NCI-H2107 treated with DMSO at 0.1 percent for 48 hours (cell line): ENCODE measurements at regions not wholly inside any gene's neighbourhood (a gene's known extent, or its start where the extent isn't known, plus 50 kb on each side); places are given as distances from the start of the nearest gene placed in this dataset.

Experiments
- DNase-seq: peaks from one replicate; lab custom pipeline; 2025; ENCODE audit not compliant: unreplicated experiment; lab: John Stamatoyannopoulos, UW

GRCh38 chr1:8204826-8205225 lies 113.1 kb upstream of the SLC45A1 start:
- DNase-seq = no peak

- no peak for DNase-seq
These were observed 114.4 kb upstream of the SLC45A1 start for GRCh38 chr1:8203551-8203950.

DNA sequence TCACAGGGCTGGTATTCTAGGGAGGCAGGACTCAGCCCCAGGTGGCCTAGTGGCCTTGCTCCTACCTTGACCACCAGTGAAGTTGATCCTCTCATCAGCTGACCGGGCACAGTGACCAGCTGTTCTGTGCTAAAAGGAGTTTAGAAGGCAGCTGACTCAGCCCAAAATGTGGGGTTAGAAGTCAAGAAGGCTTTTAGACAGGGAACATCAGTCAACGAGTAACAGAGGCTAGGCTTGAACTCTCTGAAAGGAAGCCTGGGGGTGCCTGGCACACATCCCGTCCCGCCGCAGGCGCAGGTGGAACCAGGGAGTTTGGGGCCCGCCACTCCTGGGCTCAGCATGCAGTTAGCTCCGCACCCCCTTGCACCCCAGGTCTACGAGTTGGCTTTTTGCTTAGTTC lies 114.9 kb upstream of the SLC45A1 start:
- DNase-seq = no peak

- no peak for DNase-seq
These were observed 115.6 kb upstream of the SLC45A1 start for GRCh38 chr1:8202182-8202905.

DNA sequence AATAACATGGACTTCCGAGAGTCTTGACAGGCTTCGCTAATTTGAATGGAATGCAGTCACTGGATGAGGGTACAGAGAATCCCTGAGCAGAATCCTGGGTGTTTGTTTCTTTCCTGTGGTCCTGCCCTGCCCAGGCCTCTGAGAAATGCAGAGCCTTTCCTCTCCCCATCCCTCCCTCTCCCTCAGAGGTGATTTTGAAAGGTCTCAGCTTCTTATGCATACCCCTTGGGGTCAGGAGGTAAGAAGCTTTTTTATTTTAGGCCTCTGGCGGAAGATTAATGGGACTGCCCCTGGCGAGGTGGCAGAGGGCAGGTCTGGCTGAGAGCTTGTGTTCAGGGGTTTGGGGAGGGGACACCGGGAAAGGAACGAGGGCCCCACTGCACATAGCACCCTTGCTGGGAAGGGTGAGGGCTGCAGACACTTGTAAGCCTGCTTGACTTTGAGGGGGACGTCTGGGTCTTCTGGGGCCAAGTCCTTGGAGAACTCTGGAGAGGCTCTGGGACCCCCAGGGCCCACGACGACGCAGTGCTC lies 116.5 kb upstream of the SLC45A1 start:
- DNase-seq = no peak

GRCh38 chr1:8200317-8201115 lies 117.4 kb upstream of the SLC45A1 start:
- DNase-seq = no peak

DNA sequence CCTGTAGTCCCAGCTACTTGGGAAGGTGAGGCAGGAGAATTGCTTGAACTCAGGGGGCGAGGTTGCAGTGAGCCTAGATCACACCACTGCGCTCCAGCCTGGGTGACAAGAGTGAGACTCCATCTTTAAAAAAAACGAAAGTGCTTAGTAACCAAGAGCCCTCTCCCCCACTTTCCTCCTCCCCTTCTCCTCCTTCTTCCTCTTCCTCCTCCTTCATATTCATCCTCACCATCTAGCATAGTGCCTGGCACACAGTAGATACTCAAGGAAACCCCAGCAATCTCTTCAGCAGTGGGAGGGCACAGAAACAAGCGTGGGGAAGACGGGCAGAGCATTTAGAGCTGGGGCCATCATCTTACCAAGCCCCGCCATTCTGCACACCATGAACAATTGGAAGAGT lies 119.4 kb upstream of the SLC45A1 start:
- no peak for DNase-seq

DNA sequence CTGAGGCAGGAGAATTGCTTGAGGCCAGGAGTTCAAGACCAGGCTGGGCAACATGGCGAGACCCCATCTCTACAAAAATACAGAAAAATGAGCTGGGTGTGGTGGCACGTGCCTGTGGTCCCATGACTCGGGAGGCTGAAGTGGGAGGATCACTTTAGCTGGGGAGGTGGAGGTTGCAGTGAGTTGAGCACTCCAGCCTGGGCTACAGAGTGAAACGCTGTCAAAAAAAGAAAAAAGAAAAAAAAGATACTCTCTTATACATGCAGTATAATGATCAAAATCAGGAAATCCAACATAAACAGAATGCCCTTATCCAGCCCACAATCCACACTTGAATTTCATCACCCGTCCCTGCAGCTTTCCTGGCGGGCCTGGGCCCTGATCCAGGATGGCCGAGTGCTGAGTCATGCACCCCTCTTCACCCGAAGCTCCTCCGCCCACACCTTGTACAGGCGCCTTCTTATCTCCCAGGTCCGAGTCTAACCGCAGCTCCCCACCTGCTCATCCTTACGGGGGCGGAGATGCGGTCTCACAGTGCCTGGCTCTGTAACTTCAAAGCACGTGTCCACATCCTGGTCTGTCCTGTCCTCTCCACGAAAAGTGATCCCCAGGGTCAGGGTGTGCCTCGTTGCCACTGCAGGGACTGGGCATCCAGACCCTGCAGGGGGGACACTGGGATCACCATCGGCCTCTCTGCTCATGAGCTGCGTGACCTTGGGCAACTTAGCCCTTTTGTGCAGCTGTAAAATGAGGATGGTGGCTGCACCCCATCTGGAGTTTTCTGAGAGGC lies 120.2 kb upstream of the SLC45A1 start:
- DNase-seq = no peak

DNA sequence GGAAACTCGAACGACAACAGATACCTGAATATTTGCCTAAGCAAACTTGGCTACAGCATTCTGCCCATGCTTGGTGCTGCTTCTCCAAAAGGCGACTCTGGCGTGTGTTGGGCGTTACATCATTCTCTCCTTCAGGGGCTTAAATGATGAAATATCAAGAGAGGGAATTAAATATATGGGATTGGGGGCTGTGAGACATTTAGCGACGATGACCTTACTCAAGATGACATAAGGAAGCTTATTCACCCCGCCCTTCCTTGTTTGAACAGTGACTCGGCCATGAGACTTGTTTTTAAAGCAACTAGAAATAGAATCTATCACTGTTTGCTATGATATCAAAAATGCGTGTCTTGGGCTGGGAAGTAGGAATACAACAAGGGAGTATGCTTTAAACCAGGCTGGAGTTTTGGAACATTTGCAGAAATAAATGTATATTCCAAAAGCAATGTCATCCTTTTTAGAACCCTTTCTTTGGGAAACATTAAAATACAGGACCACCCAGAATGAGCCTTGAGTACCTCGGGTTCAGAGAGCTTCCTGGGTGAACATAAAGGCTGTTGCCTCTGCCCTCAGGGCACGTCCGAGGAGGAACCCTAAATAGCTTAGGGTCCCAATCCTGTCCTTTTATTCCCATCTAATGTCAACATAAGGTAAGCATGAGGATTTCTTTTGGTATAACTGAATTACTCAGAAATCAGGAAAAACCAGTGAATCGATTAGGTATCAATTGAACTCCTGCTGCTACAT lies 123.3 kb upstream of the SLC45A1 start:
- no peak for DNase-seq

GRCh38 chr1:8193840-8194406 lies 124.0 kb upstream of the SLC45A1 start:
- no peak for DNase-seq

GRCh38 chr1:8191474-8191873 lies 126.4 kb upstream of the SLC45A1 start:
- DNase-seq = no peak

DNA sequence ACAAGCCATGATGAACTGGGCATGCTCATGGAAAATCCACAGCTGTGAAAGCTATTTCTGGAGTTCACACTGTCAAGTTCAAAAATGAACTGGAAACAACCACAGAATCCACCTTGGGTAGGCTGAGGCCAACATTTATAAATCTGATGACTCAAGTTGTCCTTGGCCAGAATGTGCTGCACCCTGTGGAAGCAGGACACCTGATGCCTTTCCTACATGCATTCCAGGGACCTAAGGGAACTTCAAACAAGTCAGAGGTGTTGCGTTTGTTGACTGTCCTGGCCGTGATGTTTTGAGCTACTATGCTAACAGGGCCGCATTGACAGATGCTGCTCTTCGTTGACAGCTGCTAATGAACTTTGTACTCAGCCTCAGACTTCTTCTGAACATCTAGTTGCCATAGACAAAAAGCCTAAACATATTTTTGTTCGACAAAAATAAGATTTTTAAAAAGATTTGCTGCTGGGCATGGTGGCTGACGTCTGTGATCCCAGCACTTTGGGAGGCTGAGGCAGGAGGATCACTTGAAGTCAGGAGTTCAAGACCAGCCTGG lies 127.9 kb upstream of the SLC45A1 start:
- no peak for DNase-seq

DNA sequence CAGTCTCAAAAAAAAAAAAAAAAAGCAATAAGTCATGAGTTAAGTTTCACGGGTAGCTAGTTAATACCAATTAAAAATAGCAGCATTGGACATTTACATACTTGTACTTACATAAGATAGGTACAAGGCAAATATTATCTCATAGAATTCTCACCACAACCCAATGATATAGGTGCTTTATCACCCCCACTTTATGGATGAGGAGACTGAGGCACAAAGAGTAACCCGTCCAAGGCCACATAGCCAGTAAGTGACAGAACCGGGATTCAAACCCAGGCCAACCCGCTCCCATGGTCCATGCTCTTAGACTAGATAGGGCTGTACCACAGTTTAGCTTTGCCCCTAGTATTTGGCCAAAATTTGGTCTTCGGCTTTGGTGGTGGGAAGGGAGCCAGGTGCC lies 132.5 kb upstream of the SLC45A1 start:
- DNase-seq = no peak

DNA sequence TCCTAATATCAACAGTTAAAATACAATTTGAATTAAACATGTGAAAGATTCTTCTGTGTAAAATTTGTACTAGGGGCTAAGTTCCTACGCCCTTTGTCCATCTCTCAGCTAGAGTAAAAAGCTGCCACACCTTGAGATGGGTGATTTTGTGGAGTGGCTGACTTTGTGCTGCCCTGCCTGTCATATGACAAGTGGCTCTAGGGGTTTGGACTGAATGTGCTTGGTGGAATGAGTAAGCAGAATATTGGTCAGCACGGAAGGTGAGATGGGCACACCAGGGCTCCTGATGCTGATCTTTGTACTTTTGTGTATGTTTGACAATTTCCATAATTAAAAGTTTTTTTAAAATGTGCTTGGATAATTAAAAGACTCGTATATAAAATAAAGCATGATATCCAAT lies 133.6 kb upstream of the SLC45A1 start:
- no peak for DNase-seq

DNA sequence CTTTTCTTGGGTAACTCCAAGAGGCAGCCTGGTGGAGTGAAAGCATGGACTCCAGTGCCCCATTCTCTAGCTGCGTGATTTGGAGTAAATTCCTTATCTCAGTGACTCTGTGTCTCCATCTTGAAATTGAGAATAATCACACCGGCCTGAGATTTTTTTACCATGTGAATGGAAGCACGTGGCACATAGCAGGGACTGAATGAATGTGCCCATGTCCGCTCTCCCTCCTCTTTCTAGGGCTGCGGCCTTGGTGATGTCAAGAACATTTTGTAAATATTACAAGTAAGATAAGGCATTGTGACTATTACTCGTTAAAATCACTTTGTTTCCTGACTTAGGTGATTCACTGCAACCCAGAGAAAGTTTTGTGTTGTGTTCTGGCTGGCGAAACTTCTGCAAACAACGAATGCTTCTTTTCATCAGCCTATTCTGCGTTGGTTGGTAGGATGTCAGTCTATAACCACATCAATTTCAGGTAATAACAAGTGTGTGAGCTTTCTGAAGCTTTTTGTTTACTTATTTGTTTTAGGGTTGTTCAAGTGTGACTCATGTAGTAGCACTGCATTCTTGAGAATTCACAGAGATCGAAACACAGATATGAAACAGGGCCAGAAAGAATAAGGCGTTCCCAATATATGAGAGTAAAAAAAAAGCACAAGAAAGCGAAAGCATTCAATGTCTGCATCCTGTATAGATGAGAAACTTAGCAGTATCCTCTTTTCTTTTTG lies 135.7 kb upstream of the SLC45A1 start:
- no peak for DNase-seq

GRCh38 chr1:8179132-8179793 lies 138.7 kb upstream of the SLC45A1 start:
- DNase-seq = no peak

GRCh38 chr1:8176279-8176678 lies 141.6 kb upstream of the SLC45A1 start:
- no peak for DNase-seq

DNA sequence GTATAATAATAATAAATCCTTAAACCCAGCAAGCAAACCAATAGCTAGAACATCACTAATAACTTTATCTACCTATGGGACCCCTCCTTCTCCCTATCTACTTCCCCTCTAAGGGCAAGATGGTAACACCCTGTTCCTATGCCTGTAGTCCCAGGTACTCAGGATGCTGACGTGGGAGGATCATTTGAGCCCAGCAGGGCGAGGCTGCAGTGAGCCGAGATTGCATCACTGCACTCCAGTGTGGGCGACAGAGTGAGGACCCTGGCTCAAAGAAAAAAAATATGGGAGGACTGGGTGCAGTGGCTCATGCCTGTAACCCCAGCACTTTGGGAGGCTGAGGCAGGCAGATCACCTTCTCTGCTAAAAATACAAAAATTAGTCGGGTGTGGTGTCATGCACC lies 143.1 kb upstream of the SLC45A1 start:
- DNase-seq = no peak
